ENCODE measurements at regions not wholly inside any gene's neighbourhood (a gene's known extent, or its start where the extent isn't known, plus 50 kb on each side); places are given as distances from the start of the nearest gene placed in this dataset.

GRCh38 chrX:39890807-39891206 is 207.0 kb downstream of the BCOR start:
- Mint-ChIP-seq H3K4me1 (peaks cover 25% of the 10 kb centered on the region), H3K27ac (no peak overlapping the region), H3K9me3 (no peaks in the 10 kb centered on the region), H3K36me3 (ENCODE audit: low read depth) (no peaks in the 10 kb centered on the region), H3K27me3 (peaks cover 1% of the 10 kb centered on the region), H3K4me3 (no peak overlapping the region)
- intact Hi-C loops (cut with micrococcal nuclease) = no loop called here
- no peak for DNase-seq

GRCh38 chrX:39891781-39892180 is 206.0 kb downstream of the BCOR start:
- intact Hi-C loops (cut with micrococcal nuclease) = no loop called here
- Mint-ChIP-seq H3K4me3 (no peak overlapping the region), H3K27me3 (no peaks in the 10 kb centered on the region), H3K36me3 (ENCODE audit: low read depth) (no peaks in the 10 kb centered on the region), H3K9me3 (no peaks in the 10 kb centered on the region), H3K4me1 (peaks cover 25% of the 10 kb centered on the region), H3K27ac (peak overlapping the region; percentile 63)
- peak; percentile 64 for DNase-seq

GRCh38 chrX:39893417-39894338 is 204.1 kb downstream of the BCOR start:
- Mint-ChIP-seq H3K4me1 (peaks cover 21% of the 10 kb centered on the region), H3K9me3 (no peaks in the 10 kb centered on the region), H3K27me3 (no peaks in the 10 kb centered on the region), H3K4me3 (no peak overlapping the region), H3K27ac (no peak overlapping the region), H3K36me3 (ENCODE audit: low read depth) (no peaks in the 10 kb centered on the region)
- DNase-seq = no peak
- intact Hi-C loops (cut with micrococcal nuclease) = no loop called here

GRCh38 chrX:39894683-39895082 is 203.1 kb downstream of the BCOR start:
- Mint-ChIP-seq H3K4me3 (no peak overlapping the region), H3K27me3 (no peaks in the 10 kb centered on the region), H3K36me3 (ENCODE audit: low read depth) (no peaks in the 10 kb centered on the region), H3K9me3 (no peaks in the 10 kb centered on the region), H3K4me1 (peaks cover 15% of the 10 kb centered on the region), H3K27ac (no peak overlapping the region)
- DNase-seq = no peak
- intact Hi-C loops (cut with micrococcal nuclease) = no loop called here

GRCh38 chrX:39895218-39896110 is 202.3 kb downstream of the BCOR start:
- no peaks in the 10 kb centered on the region for H3K9me3 Mint-ChIP-seq
- intact Hi-C loops (cut with micrococcal nuclease) = no loop called here
- no peak overlapping the region for H3K4me3 Mint-ChIP-seq
- no peak overlapping the region for H3K27ac Mint-ChIP-seq
- H3K4me1 Mint-ChIP-seq = peaks cover 13% of the 10 kb centered on the region
- no peaks in the 10 kb centered on the region for H3K27me3 Mint-ChIP-seq
- H3K36me3 Mint-ChIP-seq (ENCODE audit: low read depth) = no peaks in the 10 kb centered on the region
- DNase-seq = no peak

- no peak overlapping the region for H3K27ac Mint-ChIP-seq
- peaks cover 2% of the 10 kb centered on the region for H3K27me3 Mint-ChIP-seq
- no peak for DNase-seq
- no peak overlapping the region for H3K4me3 Mint-ChIP-seq
- H3K4me1 Mint-ChIP-seq = peaks cover 5% of the 10 kb centered on the region
- intact Hi-C loops (cut with micrococcal nuclease) = no loop called here
- no peaks in the 10 kb centered on the region for H3K36me3 Mint-ChIP-seq (ENCODE audit: low read depth)
- no peaks in the 10 kb centered on the region for H3K9me3 Mint-ChIP-seq
Observed at GRCh38 chrX:39896951-39897740, 200.6 kb downstream of the BCOR start.

- Mint-ChIP-seq H3K36me3 (ENCODE audit: low read depth) (no peaks in the 10 kb centered on the region), H3K4me3 (no peak overlapping the region), H3K27me3 (peaks cover 2% of the 10 kb centered on the region), H3K9me3 (no peaks in the 10 kb centered on the region), H3K27ac (no peak overlapping the region), H3K4me1 (peaks cover 5% of the 10 kb centered on the region)
- no peak for DNase-seq
- intact Hi-C loops (cut with micrococcal nuclease) = no loop called here
Observed at GRCh38 chrX:39897741-39898097, 200.0 kb downstream of the BCOR start.

- Mint-ChIP-seq H3K36me3 (ENCODE audit: low read depth) (no peaks in the 10 kb centered on the region), H3K27me3 (peaks cover 2% of the 10 kb centered on the region), H3K4me1 (peaks cover 7% of the 10 kb centered on the region), H3K4me3 (no peak overlapping the region), H3K9me3 (no peaks in the 10 kb centered on the region), H3K27ac (no peak overlapping the region)
- intact Hi-C loops (cut with micrococcal nuclease) = no loop called here
- DNase-seq = no peak
Observed at GRCh38 chrX:39898147-39898546, 199.6 kb downstream of the BCOR start.

GRCh38 chrX:39899059-39899458 is 198.7 kb downstream of the BCOR start:
- Mint-ChIP-seq H3K4me3 (no peak overlapping the region), H3K27ac (no peak overlapping the region), H3K36me3 (ENCODE audit: low read depth) (no peaks in the 10 kb centered on the region), H3K9me3 (no peaks in the 10 kb centered on the region), H3K4me1 (peaks cover 7% of the 10 kb centered on the region), H3K27me3 (peaks cover 2% of the 10 kb centered on the region)
- DNase-seq = no peak
- intact Hi-C loops (cut with micrococcal nuclease) = no loop called here

GRCh38 chrX:39899856-39900776 is 197.6 kb downstream of the BCOR start:
- peaks cover 7% of the 10 kb centered on the region for H3K4me1 Mint-ChIP-seq
- H3K27me3 Mint-ChIP-seq = peaks cover 2% of the 10 kb centered on the region
- H3K36me3 Mint-ChIP-seq (ENCODE audit: low read depth) = no peaks in the 10 kb centered on the region
- intact Hi-C loops (cut with micrococcal nuclease) = loop anchor here (5.0 kb wide), 1 partner anchor 83 kb away; no protein-coding TSS in a partner anchor
- DNase-seq = no peak
- H3K27ac Mint-ChIP-seq = no peak overlapping the region
- H3K4me3 Mint-ChIP-seq = no peak overlapping the region
- H3K9me3 Mint-ChIP-seq = no peaks in the 10 kb centered on the region

- no peak overlapping the region for H3K4me3 Mint-ChIP-seq
- H3K27ac Mint-ChIP-seq = no peak overlapping the region
- intact Hi-C loops (cut with micrococcal nuclease) = loop anchor here (5.0 kb wide), 1 partner anchor 83 kb away; no protein-coding TSS in a partner anchor
Observed at GRCh38 chrX:39900777-39901170, 197.0 kb downstream of the BCOR start.

GRCh38 chrX:39903343-39903742 is 194.4 kb downstream of the BCOR start:
- intact Hi-C loops (cut with micrococcal nuclease) = loop anchor here (1.0 to 5.0 kb wide), 3 partner anchors 43 to 86 kb away; no protein-coding TSS in a partner anchor
- H3K27ac Mint-ChIP-seq = peak overlapping the region; percentile 51
- H3K4me1 Mint-ChIP-seq = peaks cover 9% of the 10 kb centered on the region
- H3K4me3 Mint-ChIP-seq = peak overlapping the region; percentile 15
- no peaks in the 10 kb centered on the region for H3K36me3 Mint-ChIP-seq (ENCODE audit: low read depth)
- peaks cover 2% of the 10 kb centered on the region for H3K27me3 Mint-ChIP-seq
- DNase-seq = no peak
- no peaks in the 10 kb centered on the region for H3K9me3 Mint-ChIP-seq

More at GRCh38 chrX:39900777-39901170, 197.0 kb downstream of the BCOR start:
- DNase-seq = no peak
- Mint-ChIP-seq H3K4me1 (peaks cover 9% of the 10 kb centered on the region), H3K27me3 (peaks cover 2% of the 10 kb centered on the region), H3K36me3 (ENCODE audit: low read depth) (no peaks in the 10 kb centered on the region), H3K9me3 (no peaks in the 10 kb centered on the region)
